K562 (cell line): ENCODE measurements at regions not wholly inside any gene's neighbourhood (a gene's known extent, or its start where the extent isn't known, plus 50 kb on each side); places are given as distances from the start of the nearest gene placed in this dataset.
A peak's percentile ranks its signal among the peaks of the same experiment; 100 is the strongest.

Experiments
- BRD9 ChIP-seq: fragments of 450-650 bp; IDR thresholded peaks from 2 replicates; pipeline ENCODE4 v1.6.1; 2018; ENCODE audit warnings: low read depth; ENCODE audit not compliant: partially characterized antibody
- CBX2 ChIP-seq: fragments of 200-600 bp; sonication (generic); IDR thresholded peaks from one replicate; pipeline ENCODE4 v1.6.1; 2012; ENCODE audit warnings: mild to moderate bottlenecking, low read length, inconsistent platforms; ENCODE audit not compliant: insufficient read depth, poor library complexity, severe bottlenecking
- CREB3L1 ChIP-seq: fragments of 450-650 bp; IDR thresholded peaks from 2 replicates; pipeline ENCODE4 v1.6.1; 2014; ENCODE audit warnings: low read depth, mild to moderate bottlenecking, moderate library complexity, borderline replicate concordance
- GABPB1 ChIP-seq: sonication (generic); formaldehyde crosslinking; IDR thresholded peaks from 2 replicates; pipeline ENCODE4 v1.8.0; 2022; ENCODE audit warnings: mild to moderate bottlenecking, missing genetic modification reagents
- HCFC1 ChIP-seq: IDR thresholded peaks from 2 replicates; pipeline ENCODE4 v1.6.1; 2012; ENCODE audit warnings: low read depth, low read length, improper control_type of control experiment
- MBD2 ChIP-seq: sonication (generic); IDR thresholded peaks from 2 replicates; pipeline ENCODE4 v1.6.1; 2016; ENCODE audit warnings: low read depth, borderline replicate concordance
- MED1 ChIP-seq: sonication (generic); formaldehyde crosslinking; IDR thresholded peaks from 2 replicates; pipeline ENCODE4 v1.8.1; 2023; ENCODE audit warnings: missing genetic modification reagents, borderline replicate concordance
- MGA ChIP-seq: fragments of 450-650 bp; IDR thresholded peaks from 2 replicates; pipeline ENCODE4 v1.6.1; 2016; ENCODE audit warnings: mild to moderate bottlenecking, moderate library complexity
- NFRKB ChIP-seq: fragments of 450-650 bp; IDR thresholded peaks from 2 replicates; pipeline ENCODE4 v1.6.1; 2016; ENCODE audit warnings: low read depth
- SMAD4 ChIP-seq: fragments of 250-450 bp; sonication (Bioruptor Pico); conservative IDR thresholded peaks from 2 replicates; pipeline ENCODE4 v1.8.0; 2021; ENCODE audit warnings: inconsistent platforms, mild to moderate bottlenecking, moderate library complexity
- SREBF2 ChIP-seq: sonication (generic); formaldehyde crosslinking; IDR thresholded peaks from 2 replicates; pipeline ENCODE4 v1.4.0; 2020; ENCODE audit warnings: mild to moderate bottlenecking, missing genetic modification reagents
- STAG1 ChIP-seq: sonication (generic); formaldehyde crosslinking; IDR thresholded peaks from 2 replicates; pipeline ENCODE4 v1.5.0; 2020; ENCODE audit warnings: missing genetic modification reagents, borderline replicate concordance
- TBP ChIP-seq: optimal IDR thresholded peaks from 2 replicates; pipeline ENCODE3; 2011; ENCODE audit warnings: low read depth, low read length, improper control_type of control experiment
- ZBTB7A ChIP-seq: IDR thresholded peaks from 2 replicates; pipeline ENCODE4 v1.6.1; 2011; ENCODE audit warnings: low read depth, mild to moderate bottlenecking, low read length, moderate library complexity, borderline replicate concordance; ENCODE audit not compliant: control insufficient read depth
- ZFX ChIP-seq: sonication (generic); formaldehyde crosslinking; IDR thresholded peaks from 2 replicates; pipeline ENCODE4 v1.8.0; 2022; ENCODE audit warnings: mild to moderate bottlenecking, missing genetic modification reagents, moderate library complexity

- TF ChIP-seq CBX2 (no peak), MBD2 (peak; percentile 49; the same call in 1 of the 2 replicates), SMAD4 (0 out of 2 replicates have a peak, but pooled peaks have one; percentile 43), HCFC1 (peak; percentile 29; the same call in 1 of the 2 replicates), STAG1 (no peak), MED1 (CRISPR knock-in tag) (no peak), GABPB1 (CRISPR knock-in tag) (peak; percentile 55), ZBTB7A (peak; percentile 73; the same call in 1 of the 2 replicates), BRD9 (peak; percentile 56), NFRKB (peak; percentile 43; the same call in 1 of the 2 replicates), CREB3L1 (no peak), MGA (peak; percentile 9; the same call in 1 of the 2 replicates), SREBF2 (no peak), TBP (peak; percentile 60), ZFX (CRISPR knock-in tag) (peak; percentile 92)
These were observed 134.3 kb upstream of the C11orf58 start (continued) for GRCh38 chr11:16603890-16604793.
